Type B pancreatic cell (in vitro differentiated cells): ENCODE measurements at regions not wholly inside any gene's neighbourhood (a gene's known extent, or its start where the extent isn't known, plus 50 kb on each side); places are given as distances from the start of the nearest gene placed in this dataset.

Experiments
- DNase-seq: peaks from one replicate; pipeline ENCODE4 v3.0.0; 2021; ENCODE audit warnings: mixed read lengths; ENCODE audit not compliant: unreplicated experiment; ENCODE audit errors: extremely low spot score
- H3K27ac Mint-ChIP-seq: 2 replicates; pipeline ENCODE4 v1.8.0; 2021; ENCODE audit warnings: mild to moderate bottlenecking, mixed read lengths
- H3K27me3 Mint-ChIP-seq: 2 replicates; pipeline ENCODE4 v1.8.0; 2021; ENCODE audit warnings: mixed read lengths
- H3K36me3 Mint-ChIP-seq: 2 replicates; pipeline ENCODE4 v1.8.0; 2021; ENCODE audit warnings: mixed read lengths
- H3K4me1 Mint-ChIP-seq: one replicate; pipeline ENCODE4 v1.8.0; 2021; ENCODE audit warnings: mixed read lengths; ENCODE audit not compliant: unreplicated experiment
- H3K4me3 Mint-ChIP-seq: 2 replicates; pipeline ENCODE4 v1.8.0; 2021; ENCODE audit warnings: mild to moderate bottlenecking, mixed read lengths
- H3K9me3 Mint-ChIP-seq: 2 replicates; pipeline ENCODE4 v1.8.0; 2021; ENCODE audit warnings: mixed read lengths
- TF ChIP-seq, protein P1 (sequence below): fragments of 200-600 bp; sonication (generic); conservative IDR thresholded peaks from 2 replicates; pipeline ENCODE4 v1.5.0; 2021; ENCODE audit warnings: antibody characterized with exemption, mild to moderate bottlenecking

- Mint-ChIP-seq H3K27ac (no peak overlapping the region), H3K27me3 (peaks cover 48% of the 10 kb centered on the region), H3K4me1 (no peaks in the 10 kb centered on the region), H3K4me3 (no peak overlapping the region), H3K36me3 (no peaks in the 10 kb centered on the region), H3K9me3 (no peaks in the 10 kb centered on the region)
- TF ChIP-seq, protein P1, sequence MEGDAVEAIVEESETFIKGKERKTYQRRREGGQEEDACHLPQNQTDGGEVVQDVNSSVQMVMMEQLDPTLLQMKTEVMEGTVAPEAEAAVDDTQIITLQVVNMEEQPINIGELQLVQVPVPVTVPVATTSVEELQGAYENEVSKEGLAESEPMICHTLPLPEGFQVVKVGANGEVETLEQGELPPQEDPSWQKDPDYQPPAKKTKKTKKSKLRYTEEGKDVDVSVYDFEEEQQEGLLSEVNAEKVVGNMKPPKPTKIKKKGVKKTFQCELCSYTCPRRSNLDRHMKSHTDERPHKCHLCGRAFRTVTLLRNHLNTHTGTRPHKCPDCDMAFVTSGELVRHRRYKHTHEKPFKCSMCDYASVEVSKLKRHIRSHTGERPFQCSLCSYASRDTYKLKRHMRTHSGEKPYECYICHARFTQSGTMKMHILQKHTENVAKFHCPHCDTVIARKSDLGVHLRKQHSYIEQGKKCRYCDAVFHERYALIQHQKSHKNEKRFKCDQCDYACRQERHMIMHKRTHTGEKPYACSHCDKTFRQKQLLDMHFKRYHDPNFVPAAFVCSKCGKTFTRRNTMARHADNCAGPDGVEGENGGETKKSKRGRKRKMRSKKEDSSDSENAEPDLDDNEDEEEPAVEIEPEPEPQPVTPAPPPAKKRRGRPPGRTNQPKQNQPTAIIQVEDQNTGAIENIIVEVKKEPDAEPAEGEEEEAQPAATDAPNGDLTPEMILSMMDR, result no peak
- DNase-seq, result no peak
Observed at GRCh38 chr3:137642831-137643230, 121.3 kb upstream of the SOX14 start.

- Mint-ChIP-seq H3K4me3 (no peak overlapping the region), H3K27me3 (peaks cover 65% of the 10 kb centered on the region), H3K36me3 (no peaks in the 10 kb centered on the region), H3K27ac (no peak overlapping the region), H3K4me1 (no peaks in the 10 kb centered on the region), H3K9me3 (no peaks in the 10 kb centered on the region)
- TF ChIP-seq, protein P1, result no peak
- no peak for DNase-seq
Observed at GRCh38 chr3:137647179-137647578, 116.9 kb upstream of the SOX14 start.

- Mint-ChIP-seq H3K9me3 (peaks cover 3% of the 10 kb centered on the region), H3K4me1 (no peaks in the 10 kb centered on the region), H3K27me3 (no peaks in the 10 kb centered on the region), H3K4me3 (no peak overlapping the region), H3K27ac (no peak overlapping the region), H3K36me3 (no peaks in the 10 kb centered on the region)
- TF ChIP-seq, protein P1, result no peak
- DNase-seq, result no peak
Observed at GRCh38 chr3:137669519-137670060, 94.5 kb upstream of the SOX14 start.

- H3K9me3 Mint-ChIP-seq, result no peaks in the 10 kb centered on the region
- no peaks in the 10 kb centered on the region for H3K4me1 Mint-ChIP-seq
- no peak for DNase-seq
- no peaks in the 10 kb centered on the region for H3K36me3 Mint-ChIP-seq
- H3K27ac Mint-ChIP-seq, result no peak overlapping the region
- TF ChIP-seq, protein P1, result no peak
- H3K4me3 Mint-ChIP-seq, result no peak overlapping the region
- peaks cover 7% of the 10 kb centered on the region for H3K27me3 Mint-ChIP-seq
Observed at GRCh38 chr3:137687181-137687879, 76.8 kb upstream of the SOX14 start.

DNA sequence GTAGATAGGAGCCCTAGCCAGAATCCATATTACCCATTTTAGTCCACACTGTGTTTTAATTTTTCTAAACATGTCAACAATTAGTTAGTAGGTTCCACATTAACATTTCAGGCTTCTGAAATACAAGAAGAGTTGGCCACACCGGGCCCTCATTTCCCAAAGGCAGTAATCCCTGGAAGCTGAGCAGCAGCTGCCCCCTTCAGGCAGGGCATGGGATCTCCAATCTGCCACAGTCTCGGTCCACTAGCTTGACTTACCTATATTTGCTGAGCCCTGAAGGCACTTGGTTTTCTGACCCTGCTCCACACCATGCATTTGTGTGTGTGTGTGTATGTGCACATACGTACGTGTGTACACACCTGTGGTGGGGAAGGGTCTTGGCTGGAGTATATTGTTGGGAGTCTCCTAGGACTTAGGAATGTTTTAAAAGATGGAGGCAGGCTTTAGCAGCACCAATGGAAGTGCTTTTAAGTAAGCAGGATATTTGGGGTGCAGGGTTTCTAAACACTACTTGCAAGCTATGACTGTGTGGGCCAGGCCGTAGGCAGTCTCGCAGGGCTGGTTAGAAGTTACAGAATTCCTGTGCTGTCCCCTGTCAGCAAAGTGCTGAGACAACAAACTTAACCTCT is 71.2 kb upstream of the SOX14 start:
- Mint-ChIP-seq H3K36me3 (no peaks in the 10 kb centered on the region), H3K4me1 (no peaks in the 10 kb centered on the region), H3K4me3 (peak overlapping the region; percentile 7), H3K27ac (no peak overlapping the region), H3K9me3 (no peaks in the 10 kb centered on the region), H3K27me3 (peaks cover 29% of the 10 kb centered on the region)
- no peak for DNase-seq
- TF ChIP-seq, protein P1, result peak; percentile 78
